IMR-90 (cell line): ENCODE measurements at regions not wholly inside any gene's neighbourhood (a gene's known extent, or its start where the extent isn't known, plus 50 kb on each side); places are given as distances from the start of the nearest gene placed in this dataset.

ENCODE experiments used
- BHLHE40 ChIP-seq: fragments of 150-350 bp; IDR thresholded peaks from 2 replicates; pipeline ENCODE4 v1.6.1; 2016; ENCODE audit warnings: mild to moderate bottlenecking, low read depth, low read length
- CTCF ChIP-seq: conservative IDR thresholded peaks from 2 replicates; pipeline ENCODE4 v1.5.1; 2012; ENCODE audit warnings: mild to moderate bottlenecking, low read depth, low read length, improper control_type of control experiment
- POLR2A ChIP-seq: IDR thresholded peaks from 2 replicates; pipeline ENCODE4 v1.6.1; 2012; ENCODE audit warnings: mild to moderate bottlenecking, low read depth, low read length
- RAD21 ChIP-seq: IDR thresholded peaks from 2 replicates; pipeline ENCODE4 v1.6.1; 2012; ENCODE audit warnings: low read length, improper control_type of control experiment
- RCOR1 ChIP-seq: IDR thresholded peaks from 2 replicates; pipeline ENCODE4 v1.6.1; 2012; ENCODE audit warnings: mild to moderate bottlenecking, low read length, improper control_type of control experiment; ENCODE audit not compliant: insufficient replicate concordance
- SMC3 ChIP-seq: fragments of 150-350 bp; IDR thresholded peaks from 2 replicates; pipeline ENCODE4 v1.6.1; 2016; ENCODE audit warnings: low read depth, mild to moderate bottlenecking, antibody characterized with exemption, low read length, moderate library complexity
- TF ChIP-seq, protein P1 (sequence below): fragments of 150-350 bp; IDR thresholded peaks from 2 replicates; pipeline ENCODE4 v1.6.1; 2017; ENCODE audit warnings: mild to moderate bottlenecking, antibody characterized with exemption, low read length, low read depth

DNA sequence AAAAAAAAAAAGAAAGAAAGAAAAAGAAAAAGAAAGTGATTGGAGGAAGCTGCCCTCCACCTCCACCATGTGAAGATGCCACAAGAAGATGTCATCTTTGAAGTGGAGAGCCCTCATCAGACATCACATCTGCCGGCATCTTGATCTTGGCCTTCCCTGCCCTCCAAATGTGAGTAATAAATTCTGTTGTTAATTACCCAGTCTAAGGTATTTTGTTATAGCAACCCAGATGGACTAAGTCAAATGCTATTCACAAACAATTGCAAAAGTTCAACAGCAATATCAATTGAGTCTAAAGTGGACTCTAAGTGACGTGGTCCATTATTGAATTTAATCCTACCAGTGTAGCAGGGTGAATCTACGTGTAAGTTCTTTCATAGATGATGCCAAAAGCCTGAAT is 55.9 kb upstream of the NUP160 start:
- TF ChIP-seq CTCF, result no peak
- no peak for TF ChIP-seq RAD21
- TF ChIP-seq, protein P1, sequence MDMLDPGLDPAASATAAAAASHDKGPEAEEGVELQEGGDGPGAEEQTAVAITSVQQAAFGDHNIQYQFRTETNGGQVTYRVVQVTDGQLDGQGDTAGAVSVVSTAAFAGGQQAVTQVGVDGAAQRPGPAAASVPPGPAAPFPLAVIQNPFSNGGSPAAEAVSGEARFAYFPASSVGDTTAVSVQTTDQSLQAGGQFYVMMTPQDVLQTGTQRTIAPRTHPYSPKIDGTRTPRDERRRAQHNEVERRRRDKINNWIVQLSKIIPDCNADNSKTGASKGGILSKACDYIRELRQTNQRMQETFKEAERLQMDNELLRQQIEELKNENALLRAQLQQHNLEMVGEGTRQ, result no peak
- TF ChIP-seq POLR2A, result no peak
- TF ChIP-seq RCOR1, result no peak
- no peak for TF ChIP-seq BHLHE40
- TF ChIP-seq SMC3, result no peak
